Dermis microvascular lymphatic vessel endothelial cell (primary cell): ENCODE measurements at regions not wholly inside any gene's neighbourhood (a gene's known extent, or its start where the extent isn't known, plus 50 kb on each side); places are given as distances from the start of the nearest gene placed in this dataset.
"Not testable (repeated sequence)": the region's sequence is repeated elsewhere in the genome, so short reads cannot be mapped to it uniquely, and the experiment has no call there.

Source experiments
- DNase-seq, 2 donors: peaks; one replicate each; pipeline versions ENCODE4 v3.0.0 to v3.0.0-alpha.2; 2010; ENCODE audit warnings: low read depth in 2 of 2

GRCh38 chr4:26175006-26175786 is 145.6 kb upstream of the RBPJ start:
- DNase-seq, result no peak

DNA sequence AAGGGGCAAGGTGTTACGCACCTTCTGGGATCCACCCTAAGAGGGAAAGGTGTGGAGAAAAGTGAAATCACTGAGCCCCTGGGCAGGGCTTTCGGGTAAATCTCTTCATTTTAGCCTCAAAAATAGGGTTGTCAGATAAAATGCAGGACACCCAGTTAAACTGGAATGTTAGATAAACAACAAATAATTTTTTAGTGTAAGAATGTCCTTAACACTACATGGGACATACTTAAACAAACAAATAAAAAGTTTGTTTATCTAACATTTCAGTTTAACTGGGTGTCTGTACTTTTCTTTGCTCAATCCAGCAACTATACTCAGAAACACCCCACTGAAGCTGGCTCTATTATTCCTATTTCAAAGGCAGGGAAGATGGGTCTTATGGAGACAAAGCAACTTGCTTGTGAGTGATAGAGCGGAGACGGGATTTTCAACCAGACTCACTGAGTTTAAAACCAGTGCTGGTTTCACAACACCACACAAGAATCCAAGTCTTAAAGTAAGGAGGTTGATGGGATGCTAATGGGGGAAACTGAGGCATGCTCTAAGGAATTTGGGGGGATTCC is 144.8 kb upstream of the RBPJ start:
- DNase-seq, result no peak

GRCh38 chr4:26176598-26177149 is 144.1 kb upstream of the RBPJ start:
- no peak for DNase-seq

GRCh38 chr4:26178854-26179253 is 142.0 kb upstream of the RBPJ start:
- DNase-seq, result no peak

DNA sequence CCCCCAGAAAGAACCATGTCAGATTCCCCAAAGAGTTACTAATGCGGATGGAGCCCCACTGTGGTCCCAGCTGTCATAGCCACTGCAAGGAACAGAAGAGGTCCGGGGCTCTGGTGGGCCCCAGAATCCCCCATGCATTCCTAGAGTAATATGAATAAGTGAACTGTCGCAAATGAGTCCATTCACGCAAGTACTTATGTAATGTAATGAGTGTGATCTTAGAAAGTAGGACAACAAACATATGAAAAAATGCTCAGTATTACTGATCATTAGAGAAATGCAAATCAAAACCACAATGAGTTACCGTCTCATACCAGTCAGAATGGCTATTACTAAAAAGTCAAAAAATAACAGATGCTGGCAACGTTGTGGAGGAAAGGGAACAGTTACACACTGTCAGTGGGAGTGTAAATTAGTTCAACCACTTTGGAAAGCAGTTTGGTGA is 141.5 kb upstream of the RBPJ start:
- no peak for DNase-seq

DNA sequence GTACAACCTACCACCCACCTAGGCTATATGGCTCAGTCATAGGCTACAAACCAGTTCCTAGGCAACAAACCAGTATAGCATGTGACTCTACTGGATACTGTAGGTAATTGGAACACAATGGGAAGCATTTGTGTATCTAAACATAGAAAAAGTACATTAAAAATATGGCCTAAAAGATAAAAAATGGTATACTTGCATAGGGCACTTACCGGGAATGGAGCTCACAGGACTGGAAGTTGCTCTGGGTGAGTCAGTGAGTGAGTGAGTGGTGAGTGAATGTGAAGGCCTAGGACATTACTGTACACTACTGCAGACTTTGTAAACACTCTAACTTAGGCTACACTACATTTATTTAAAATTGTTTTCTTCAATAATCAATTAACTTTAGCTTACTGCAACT is 139.2 kb upstream of the RBPJ start:
- DNase-seq, result no peak

GRCh38 chr4:26183017-26183416 is 137.8 kb upstream of the RBPJ start:
- no peak for DNase-seq

DNA sequence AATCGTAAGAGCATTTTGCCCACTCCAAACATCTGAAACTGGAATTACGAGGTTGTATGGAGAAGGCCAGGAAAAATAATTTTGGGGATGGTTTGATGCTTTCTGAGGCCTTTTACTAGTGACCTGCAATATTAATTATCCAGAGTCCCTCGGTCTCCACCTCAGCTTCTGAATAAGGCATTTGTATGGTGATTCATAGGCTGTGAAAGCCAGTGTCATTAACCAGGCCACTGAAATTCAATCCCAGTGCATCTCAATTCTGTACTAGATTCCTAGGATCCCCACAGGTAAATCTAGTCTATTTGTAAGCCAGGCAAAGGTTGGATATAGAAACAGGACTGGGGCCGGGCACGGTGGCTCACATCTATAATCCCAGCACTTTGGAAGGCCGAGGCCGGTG is 135.4 kb upstream of the RBPJ start:
- DNase-seq, result no peak

- DNase-seq, result no peak
Measured at GRCh38 chr4:26191353-26191752, 129.5 kb upstream of the RBPJ start.

GRCh38 chr4:26192899-26193869 is 127.6 kb upstream of the RBPJ start:
- DNase-seq, result no peak

GRCh38 chr4:26194764-26195163 is 126.0 kb upstream of the RBPJ start:
- no peak for DNase-seq

- no peak for DNase-seq
Measured at GRCh38 chr4:26196567-26196966, 124.2 kb upstream of the RBPJ start.

- DNase-seq, result no peak
Measured at GRCh38 chr4:26197018-26197779, 123.6 kb upstream of the RBPJ start.

DNA sequence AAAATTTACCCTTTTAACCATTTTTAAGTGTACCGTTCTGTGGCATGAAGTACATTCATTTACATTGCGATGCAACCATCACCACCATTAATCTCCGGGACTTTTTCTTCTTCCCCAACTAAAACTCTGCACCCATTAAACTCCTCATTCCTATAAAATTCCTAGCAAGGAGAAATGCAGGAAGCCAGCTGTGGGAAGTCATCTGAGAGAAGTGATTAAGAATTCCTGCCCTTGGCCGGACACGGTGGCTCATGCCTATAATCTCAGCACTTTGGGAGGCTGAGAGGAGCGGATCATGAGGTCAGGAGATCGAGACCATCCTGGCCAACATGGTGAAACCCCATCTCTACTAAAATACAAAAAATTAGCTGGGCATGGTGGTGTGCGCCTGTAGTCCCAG is 121.9 kb upstream of the RBPJ start:
- not testable (repeated sequence) for DNase-seq

- DNase-seq, result no peak
Measured at GRCh38 chr4:26199596-26199995, 121.2 kb upstream of the RBPJ start.

DNA sequence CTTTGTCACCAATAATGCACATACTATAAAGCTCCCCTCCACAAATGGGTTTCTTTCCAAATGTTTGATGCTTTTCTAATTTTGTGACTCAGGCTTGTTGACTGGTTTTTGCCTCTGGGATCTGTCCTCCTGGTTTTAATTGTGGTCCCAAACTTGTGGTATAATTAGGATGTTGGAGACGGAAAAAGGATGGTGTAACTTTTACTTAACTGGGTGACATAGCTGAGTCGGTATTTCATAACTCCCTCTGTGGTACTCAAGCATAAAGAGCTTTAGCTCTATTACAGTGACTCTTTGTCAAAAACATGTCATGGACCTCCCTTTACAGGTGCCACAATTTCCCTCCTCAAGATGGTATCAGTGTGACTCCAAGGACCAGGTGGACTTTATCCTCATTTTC is 119.7 kb upstream of the RBPJ start:
- no peak for DNase-seq

DNA sequence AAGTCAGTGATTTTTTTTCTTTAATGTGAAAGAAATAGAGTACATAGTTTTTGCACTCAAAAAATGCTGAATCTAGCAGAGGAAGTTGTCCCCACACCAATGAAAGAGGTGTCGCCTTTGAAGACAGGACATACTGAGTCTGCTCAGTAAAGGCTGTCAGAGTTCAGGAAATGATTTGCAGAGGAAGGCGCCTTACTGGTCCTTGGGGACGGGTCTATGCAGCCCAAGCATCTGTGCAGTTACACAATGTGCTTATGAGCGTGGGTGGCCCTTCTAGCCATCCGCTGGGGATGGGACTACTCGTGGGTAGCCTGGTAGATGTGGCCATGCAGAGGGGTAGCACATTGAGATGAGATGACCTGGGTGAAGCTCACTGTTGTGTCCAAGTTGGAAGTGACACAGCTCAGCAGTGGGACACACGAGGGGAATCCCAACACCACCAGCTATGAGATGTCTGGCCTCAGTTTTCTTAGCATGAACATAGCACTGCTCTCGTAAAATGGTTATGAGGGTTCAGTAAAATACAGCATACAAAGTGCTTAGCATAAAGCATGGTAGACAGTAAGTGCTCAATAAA is 116.5 kb upstream of the RBPJ start:
- no peak for DNase-seq

GRCh38 chr4:26204911-26205370 is 115.9 kb upstream of the RBPJ start:
- no peak for DNase-seq

GRCh38 chr4:26206339-26206738 is 114.5 kb upstream of the RBPJ start:
- peak; percentile 15 to 52 for DNase-seq

DNA sequence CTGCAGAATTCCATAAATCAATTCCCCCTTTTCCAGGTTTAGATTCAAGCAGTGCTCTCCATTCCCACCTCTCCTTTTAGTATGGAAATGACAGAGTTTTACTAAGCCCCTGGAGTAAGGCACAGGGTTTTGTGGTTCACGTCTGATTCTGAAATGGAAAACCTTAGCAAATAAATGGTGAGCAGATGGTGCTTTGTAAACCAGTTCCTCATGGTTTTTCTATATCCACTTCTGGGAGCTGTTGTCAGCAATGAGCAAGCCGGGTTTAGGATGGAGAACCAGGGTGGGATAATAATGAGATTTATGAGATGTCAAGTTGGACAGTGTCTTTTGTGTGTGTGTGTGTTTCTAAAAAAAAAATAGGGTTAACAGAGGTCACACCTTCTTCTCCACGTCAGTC is 113.8 kb upstream of the RBPJ start:
- no peak for DNase-seq

DNA sequence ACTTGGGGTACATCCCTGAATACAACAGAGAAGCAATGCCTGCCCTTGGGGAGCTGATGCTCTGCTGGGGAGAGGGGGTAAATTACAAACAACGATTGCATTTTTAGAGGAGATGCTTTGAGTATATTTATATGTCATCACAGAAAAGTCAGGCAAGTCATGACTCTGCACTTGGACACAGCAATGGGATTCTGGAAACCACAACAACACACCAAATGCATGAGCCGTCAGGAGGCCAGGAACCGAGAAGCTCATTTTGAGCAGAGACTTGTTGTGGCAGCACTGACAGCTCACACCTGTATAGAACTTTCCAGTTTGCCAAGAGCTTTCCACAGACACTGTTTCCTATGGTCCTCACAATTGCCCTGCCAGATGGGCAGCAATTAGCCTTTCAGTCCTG is 113.2 kb upstream of the RBPJ start:
- no peak for DNase-seq
